ENCODE measurements at regions not wholly inside any gene's neighbourhood (a gene's known extent, or its start where the extent isn't known, plus 50 kb on each side); places are given as distances from the start of the nearest gene placed in this dataset.
"Not testable (repeated sequence)": the region's sequence is repeated elsewhere in the genome, so short reads cannot be mapped to it uniquely, and the experiment has no call there.

DNA sequence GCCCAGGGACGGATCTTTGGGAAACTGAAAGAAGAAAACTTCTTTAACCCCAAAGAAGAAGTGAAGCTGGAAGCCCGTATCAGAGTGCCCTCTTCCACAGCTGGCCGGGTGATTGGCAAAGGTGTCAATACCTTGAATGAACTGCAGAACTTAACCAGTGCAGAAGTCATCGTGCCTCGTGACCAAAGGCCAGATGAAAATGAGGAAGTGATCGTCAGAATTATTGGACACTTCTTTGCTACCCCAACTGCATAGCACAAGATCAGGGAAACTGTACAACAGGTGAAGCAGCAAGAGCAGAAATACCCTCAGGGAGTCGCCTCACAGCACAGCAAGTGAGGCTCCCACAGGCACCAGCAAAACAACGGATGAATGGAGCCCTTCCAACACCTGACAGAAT, 114.0 kb downstream of the NBPF12 start:
- TF ChIP-seq, protein P1, sequence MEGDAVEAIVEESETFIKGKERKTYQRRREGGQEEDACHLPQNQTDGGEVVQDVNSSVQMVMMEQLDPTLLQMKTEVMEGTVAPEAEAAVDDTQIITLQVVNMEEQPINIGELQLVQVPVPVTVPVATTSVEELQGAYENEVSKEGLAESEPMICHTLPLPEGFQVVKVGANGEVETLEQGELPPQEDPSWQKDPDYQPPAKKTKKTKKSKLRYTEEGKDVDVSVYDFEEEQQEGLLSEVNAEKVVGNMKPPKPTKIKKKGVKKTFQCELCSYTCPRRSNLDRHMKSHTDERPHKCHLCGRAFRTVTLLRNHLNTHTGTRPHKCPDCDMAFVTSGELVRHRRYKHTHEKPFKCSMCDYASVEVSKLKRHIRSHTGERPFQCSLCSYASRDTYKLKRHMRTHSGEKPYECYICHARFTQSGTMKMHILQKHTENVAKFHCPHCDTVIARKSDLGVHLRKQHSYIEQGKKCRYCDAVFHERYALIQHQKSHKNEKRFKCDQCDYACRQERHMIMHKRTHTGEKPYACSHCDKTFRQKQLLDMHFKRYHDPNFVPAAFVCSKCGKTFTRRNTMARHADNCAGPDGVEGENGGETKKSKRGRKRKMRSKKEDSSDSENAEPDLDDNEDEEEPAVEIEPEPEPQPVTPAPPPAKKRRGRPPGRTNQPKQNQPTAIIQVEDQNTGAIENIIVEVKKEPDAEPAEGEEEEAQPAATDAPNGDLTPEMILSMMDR (IDR thresholded peaks at IDR 0.05) = no peak
- TF ChIP-seq EZH2phosphoT487 (IDR thresholded peaks at IDR 0.05) = no peak
- TF ChIP-seq EZH2 (IDR thresholded peaks at IDR 0.05) = no peak
- Mint-ChIP-seq H3K27me3 (ENCODE audit: insufficient read depth, low read depth) (no peaks in the 10 kb centered on the region), H3K4me1 (no peaks in the 10 kb centered on the region), H3K27ac (no peak overlapping the region), H3K36me3 (no peaks in the 10 kb centered on the region), H3K9me3 (no peaks in the 10 kb centered on the region), H3K4me3 (no peak overlapping the region)
- Histone ChIP-seq H3K79me2 (ENCODE audit: low read depth) (no peaks in the 10 kb centered on the region), H3K9ac (no peak overlapping the region), H3K27ac (no peak overlapping the region), H3K4me3 (no peak overlapping the region), H3K27me3 (no peaks in the 10 kb centered on the region), H3F3A (ENCODE audit: low read depth) (no peaks in the 10 kb centered on the region), H3K4me2 (no peak overlapping the region), H2AFZ (replicated peaks) (no peak overlapping the region), H3K4me1 (no peaks in the 10 kb centered on the region), H4K20me1 (ENCODE audit: low read depth) (no peaks in the 10 kb centered on the region), H3K9me3 (ENCODE audit: low read depth) (no peaks in the 10 kb centered on the region), H3K36me3 (no peaks in the 10 kb centered on the region)
- no peak for DNase-seq (ENCODE audit: low spot score)

DNA sequence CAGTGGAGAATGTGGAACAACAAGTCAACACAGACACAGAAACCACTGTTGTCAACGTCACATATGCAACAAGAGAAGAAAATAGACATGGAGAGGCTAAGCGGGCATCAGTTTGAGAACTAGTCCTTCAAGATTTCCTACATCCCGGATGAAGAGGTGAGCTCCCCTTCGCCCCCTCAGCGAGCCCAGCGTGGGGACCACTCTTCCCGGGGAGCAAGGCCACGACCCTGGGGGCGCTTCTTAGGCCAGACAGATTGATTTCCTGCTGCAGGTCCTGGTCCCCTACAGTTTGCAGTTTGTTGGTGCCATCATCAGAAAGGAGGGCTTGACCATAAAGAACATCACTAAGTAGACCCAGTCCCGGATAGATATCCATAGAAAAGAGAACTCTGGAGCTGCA, 113.0 kb downstream of the NBPF12 start:
- TF ChIP-seq, protein P1 (IDR thresholded peaks at IDR 0.05) = no peak
- TF ChIP-seq EZH2phosphoT487 (IDR thresholded peaks at IDR 0.05) (no peak), EZH2 (IDR thresholded peaks at IDR 0.05) (no peak)
- Histone ChIP-seq H3K9ac (no peak overlapping the region), H3K4me2 (no peak overlapping the region), H3K4me3 (no peak overlapping the region), H3K27ac (no peak overlapping the region), H2AFZ (replicated peaks) (no peak overlapping the region), H4K20me1 (ENCODE audit: low read depth) (no peaks in the 10 kb centered on the region), H3K36me3 (no peaks in the 10 kb centered on the region), H3K27me3 (no peaks in the 10 kb centered on the region), H3F3A (ENCODE audit: low read depth) (no peaks in the 10 kb centered on the region), H3K9me3 (ENCODE audit: low read depth) (no peaks in the 10 kb centered on the region), H3K79me2 (ENCODE audit: low read depth) (no peaks in the 10 kb centered on the region), H3K4me1 (no peaks in the 10 kb centered on the region)
- Mint-ChIP-seq H3K4me1 (no peaks in the 10 kb centered on the region), H3K4me3 (no peak overlapping the region), H3K36me3 (no peaks in the 10 kb centered on the region), H3K27me3 (ENCODE audit: insufficient read depth, low read depth) (no peaks in the 10 kb centered on the region), H3K9me3 (no peaks in the 10 kb centered on the region), H3K27ac (no peak overlapping the region)
- DNase-seq (ENCODE audit: low spot score) = no peak

DNA sequence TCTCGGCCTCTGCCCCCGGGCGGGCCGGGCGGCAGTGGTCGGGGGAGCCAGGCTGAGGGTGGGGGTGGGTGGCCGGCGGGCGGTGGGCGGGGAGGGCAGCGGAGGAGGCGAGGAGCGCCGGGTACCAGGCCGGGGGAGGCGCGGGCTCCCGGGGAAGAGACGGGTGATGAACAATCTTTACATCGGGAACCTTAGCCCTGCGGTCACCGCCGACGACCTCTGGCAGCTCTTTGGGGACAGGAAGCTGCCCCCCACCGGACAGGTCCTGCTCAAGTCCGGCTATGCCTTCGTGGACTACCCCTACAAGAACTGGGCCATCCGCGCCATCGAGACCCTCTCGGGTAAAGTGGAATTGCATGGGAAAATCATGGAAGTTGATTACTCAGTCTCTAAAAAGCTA, 112.5 kb downstream of the NBPF12 start:
- H3K9me3 ChIP-seq (ENCODE audit: low read depth) = no peaks in the 10 kb centered on the region
- Mint-ChIP-seq H3K9me3 (no peaks in the 10 kb centered on the region), H3K4me1 (no peaks in the 10 kb centered on the region), H3K27ac (no peak overlapping the region), H3K4me3 (no peak overlapping the region), H3K36me3 (no peaks in the 10 kb centered on the region), H3K27me3 (ENCODE audit: insufficient read depth, low read depth) (no peaks in the 10 kb centered on the region)
- H3K27ac ChIP-seq = no peak overlapping the region
- no peak overlapping the region for H3K9ac ChIP-seq
- no peak overlapping the region for H2AFZ ChIP-seq (replicated peaks)
- H3K4me2 ChIP-seq = no peak overlapping the region
- H3K36me3 ChIP-seq = no peaks in the 10 kb centered on the region
- no peak overlapping the region for H3K4me3 ChIP-seq
- H3K79me2 ChIP-seq (ENCODE audit: low read depth) = no peaks in the 10 kb centered on the region
- H4K20me1 ChIP-seq (ENCODE audit: low read depth) = no peaks in the 10 kb centered on the region
- H3F3A ChIP-seq (ENCODE audit: low read depth) = no peaks in the 10 kb centered on the region
- H3K27me3 ChIP-seq = no peaks in the 10 kb centered on the region
- DNase-seq (ENCODE audit: low spot score) = no peak
- TF ChIP-seq, protein P1 (IDR thresholded peaks at IDR 0.05) = no peak
- TF ChIP-seq EZH2phosphoT487 (IDR thresholded peaks at IDR 0.05) (no peak), EZH2 (IDR thresholded peaks at IDR 0.05) (no peak)
- no peaks in the 10 kb centered on the region for H3K4me1 ChIP-seq

DNA sequence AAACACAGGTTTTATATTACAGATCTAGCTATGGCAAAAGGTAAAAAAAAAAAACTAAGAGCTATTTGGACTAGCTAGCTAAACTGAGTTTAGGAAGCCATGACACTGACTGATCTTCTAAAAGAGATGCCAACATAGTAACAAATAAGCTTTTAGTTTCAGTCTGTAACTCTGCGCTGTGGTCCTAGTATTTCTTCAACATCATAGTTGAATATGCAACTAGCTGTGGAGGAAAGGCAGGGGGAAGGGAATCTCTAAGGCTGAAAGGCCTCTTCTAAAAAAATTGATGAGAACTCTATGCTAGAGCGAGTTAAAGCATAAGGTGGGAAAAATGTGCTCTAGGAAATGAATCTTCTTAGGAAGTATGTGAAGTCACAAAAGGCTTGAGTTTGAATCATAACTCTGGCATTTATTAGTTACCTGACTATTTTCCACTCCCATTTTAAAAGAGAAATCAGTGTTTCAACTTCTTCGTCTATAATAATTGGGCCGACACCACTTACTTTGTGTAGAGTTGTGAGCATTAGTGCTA, 108.8 kb downstream of the NBPF12 start:
- H3K27ac ChIP-seq; H3K9me3 Mint-ChIP-seq; H3K36me3 ChIP-seq; H3K79me2 ChIP-seq (ENCODE audit: low read depth); DNase-seq (ENCODE audit: low spot score); H3K9ac ChIP-seq; H3K4me2 ChIP-seq; H3K4me3 ChIP-seq; H3K4me1 Mint-ChIP-seq; H3K27me3 ChIP-seq; H3K4me1 ChIP-seq; H3K36me3 Mint-ChIP-seq; H2AFZ ChIP-seq (replicated peaks); H3K9me3 ChIP-seq (ENCODE audit: low read depth); H3K4me3 Mint-ChIP-seq; H3K27me3 Mint-ChIP-seq (ENCODE audit: insufficient read depth, low read depth); H4K20me1 ChIP-seq (ENCODE audit: low read depth); H3F3A ChIP-seq (ENCODE audit: low read depth); H3K27ac Mint-ChIP-seq: not testable (repeated sequence)
